ENCODE measurements at regions not wholly inside any gene's neighbourhood (a gene's known extent, or its start where the extent isn't known, plus 50 kb on each side); places are given as distances from the start of the nearest gene placed in this dataset.
A peak's percentile ranks its signal among the peaks of the same experiment; 100 is the strongest.

DNA sequence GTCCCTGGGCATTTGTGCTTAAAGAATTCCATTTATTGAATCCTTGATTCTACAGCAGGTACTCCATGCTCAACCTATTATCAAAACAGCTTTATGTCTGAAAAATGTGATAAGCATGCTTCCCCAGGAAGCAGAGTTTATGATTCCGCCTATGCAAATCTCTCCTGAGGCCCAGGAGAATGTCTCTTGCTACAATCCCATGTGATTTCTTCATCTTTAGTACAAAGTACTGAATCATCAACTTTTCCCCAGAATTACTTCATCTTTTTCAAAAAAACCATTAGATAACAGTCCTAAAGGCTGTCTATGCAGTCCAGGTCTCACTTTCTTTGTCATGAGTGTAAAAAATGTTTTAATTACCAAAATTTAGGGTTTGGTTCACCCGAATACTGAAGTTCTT lies 130.2 kb upstream of the ADAMTSL1 start:
- WGBS, 2 experiments (ENCODE audit: extremely low coverage in 2 of 2, insufficient read length in 1 of 2), result no CpG with 5 or more reads among the region's 2 CpGs
- Histone ChIP-seq H3K18ac (ENCODE audit: low read depth, low read length) (no peak overlapping the region), H2BK20ac (ENCODE audit: low read depth, low read length) (no peak overlapping the region), H2AK5ac (ENCODE audit: low read depth, low read length) (no peak overlapping the region), H3K9ac (ENCODE audit: low read depth, low read length) (no peak overlapping the region), H3K9me1 (ENCODE audit: insufficient read depth, low read length) (no peaks in the 10 kb centered on the region), H4K91ac (ENCODE audit: insufficient read depth, low read depth, low read length) (no peak overlapping the region), H3K14ac (replicated peaks; ENCODE audit: low read depth, low read length) (no peak overlapping the region), H3K4me3 (ENCODE audit: insufficient read depth, low read depth, low read length) (no peak overlapping the region), H3K4me2 (ENCODE audit: low read depth, low read length) (no peak overlapping the region), H2BK15ac (ENCODE audit: low read depth, low read length) (no peak overlapping the region), H4K8ac (ENCODE audit: low read depth in 2 of 2, low read length in 2 of 2) (no peak overlapping the region), H3K4me1 (ENCODE audit: control insufficient read depth, insufficient read depth, low read length) (no peaks in the 10 kb centered on the region), H3K9me3 (ENCODE audit: control insufficient read depth, insufficient read depth, low read length) (no peaks in the 10 kb centered on the region), H2AFZ (replicated peaks; ENCODE audit: low read length, poor library complexity) (no peak overlapping the region), H4K20me1 (ENCODE audit: insufficient read depth, low read length) (no peaks in the 10 kb centered on the region), H3K36me3 (ENCODE audit: control insufficient read depth, insufficient read depth, low read length) (no peaks in the 10 kb centered on the region), H4K5ac (ENCODE audit: low read depth, low read length) (no peak overlapping the region), H3K4ac (ENCODE audit: low read depth, low read length) (no peak overlapping the region), H2AK9ac (replicated peaks; ENCODE audit: low read depth, low read length, poor library complexity) (no peak overlapping the region), H3K23ac (ENCODE audit: low read depth, low read length) (no peak overlapping the region), H2BK120ac (ENCODE audit: low read depth, low read length) (no peak overlapping the region), H3K27ac (ENCODE audit: insufficient read depth, low read length) (no peak overlapping the region), H2BK5ac (ENCODE audit: low read depth, low read length, poor library complexity, severe bottlenecking) (no peak overlapping the region), H3K79me1 (ENCODE audit: low read depth in 1 of 2, low read length in 2 of 2) (no peaks in the 10 kb centered on the region), H3K56ac (ENCODE audit: extremely low read depth, insufficient read depth, low read length) (no peak overlapping the region), H3K27me3 (ENCODE audit: control insufficient read depth, insufficient read depth, low read length) (no peaks in the 10 kb centered on the region)
- CTCF ChIA-PET, result no interaction called here
- no TSS peak for BruUV-seq (replicated peaks)
- intact Hi-C loops (cut with micrococcal nuclease), result no loop called here
- TF ChIP-seq MAFK (IDR thresholded peaks at IDR 0.05; ENCODE audit: low read depth, low read length) (peak; percentile 61), RCOR1 (IDR thresholded peaks at IDR 0.05; ENCODE audit: insufficient replicate concordance, low read length) (no peak), CEBPB (IDR thresholded peaks at IDR 0.05; ENCODE audit: low read depth, low read length) (peak; percentile 79), POLR2A (IDR thresholded peaks at IDR 0.05; ENCODE audit: low read depth, low read length) (no peak), FOS (IDR thresholded peaks at IDR 0.05; ENCODE audit: low read depth, low read length) (no peak), SMC3 (IDR thresholded peaks at IDR 0.05; ENCODE audit: low read depth, low read length) (no peak)
- DNase-seq, result peak; percentile 68
- in situ Hi-C loops (cut with MboI; ENCODE audit: low sequenced_read_pairs), result no loop called here
- POLR2A ChIA-PET (ENCODE audit: unreplicated experiment), result no interaction called here
- dilution Hi-C loops (cut with HindIII; ENCODE audit: low sequenced_read_pairs, unreplicated experiment), result no loop called here
- ATAC-seq (ENCODE audit: low read depth), result peak; percentile 70
